ENCODE measurements at regions not wholly inside any gene's neighbourhood (a gene's known extent, or its start where the extent isn't known, plus 50 kb on each side); places are given as distances from the start of the nearest gene placed in this dataset.

DNA sequence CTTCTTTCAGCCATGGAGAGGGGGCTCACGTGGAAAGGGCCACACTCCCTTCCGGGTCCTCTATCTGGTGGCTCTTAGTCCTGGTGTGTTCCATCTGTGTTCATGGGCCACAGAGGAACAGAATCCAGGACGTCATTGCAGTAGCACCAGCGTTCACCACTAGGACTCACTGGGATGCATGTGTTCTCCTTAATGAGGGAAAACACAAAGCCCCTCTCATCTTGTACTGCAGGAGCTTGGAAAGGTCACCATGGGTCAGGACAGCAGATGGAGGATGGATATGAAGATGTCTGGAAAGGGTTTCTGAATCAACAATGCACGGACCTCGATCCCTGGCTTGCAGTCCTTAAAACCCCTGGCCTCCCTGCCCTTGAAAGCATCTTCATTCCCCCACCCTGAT, 113.8 kb upstream of the THY1 start:
- TF ChIP-seq, protein P1, sequence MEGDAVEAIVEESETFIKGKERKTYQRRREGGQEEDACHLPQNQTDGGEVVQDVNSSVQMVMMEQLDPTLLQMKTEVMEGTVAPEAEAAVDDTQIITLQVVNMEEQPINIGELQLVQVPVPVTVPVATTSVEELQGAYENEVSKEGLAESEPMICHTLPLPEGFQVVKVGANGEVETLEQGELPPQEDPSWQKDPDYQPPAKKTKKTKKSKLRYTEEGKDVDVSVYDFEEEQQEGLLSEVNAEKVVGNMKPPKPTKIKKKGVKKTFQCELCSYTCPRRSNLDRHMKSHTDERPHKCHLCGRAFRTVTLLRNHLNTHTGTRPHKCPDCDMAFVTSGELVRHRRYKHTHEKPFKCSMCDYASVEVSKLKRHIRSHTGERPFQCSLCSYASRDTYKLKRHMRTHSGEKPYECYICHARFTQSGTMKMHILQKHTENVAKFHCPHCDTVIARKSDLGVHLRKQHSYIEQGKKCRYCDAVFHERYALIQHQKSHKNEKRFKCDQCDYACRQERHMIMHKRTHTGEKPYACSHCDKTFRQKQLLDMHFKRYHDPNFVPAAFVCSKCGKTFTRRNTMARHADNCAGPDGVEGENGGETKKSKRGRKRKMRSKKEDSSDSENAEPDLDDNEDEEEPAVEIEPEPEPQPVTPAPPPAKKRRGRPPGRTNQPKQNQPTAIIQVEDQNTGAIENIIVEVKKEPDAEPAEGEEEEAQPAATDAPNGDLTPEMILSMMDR (IDR thresholded peaks at IDR 0.05) = no peak
- TF ChIP-seq POLR2A (IDR thresholded peaks at IDR 0.05) = no peak
